Ovary (tissue), 7 donors: ENCODE measurements at regions not wholly inside any gene's neighbourhood (a gene's known extent, or its start where the extent isn't known, plus 50 kb on each side); places are given as distances from the start of the nearest gene placed in this dataset.
A peak's percentile ranks its signal among the peaks of the same experiment; 100 is the strongest.

Experiments
- DNase-seq, 5 donors: peaks; one replicate each; pipeline ENCODE4 v3.0.0-alpha.2; 2019 to 2020
- H3K27ac ChIP-seq, 2 donors: fragments of 200-600 bp; one replicate each; pipeline versions ENCODE4 v1.5.1 to v1.8.0; 2019 to 2022
- H3K27me3 ChIP-seq: fragments of 200-600 bp; one replicate; pipeline ENCODE4 v1.8.0; 2022
- H3K36me3 ChIP-seq: fragments of 200-600 bp; sonication (generic); one replicate; pipeline ENCODE4 v1.5.1; 2019
- H3K4me1 ChIP-seq: one replicate; pipeline ENCODE4 v1.8.1; 2013; ENCODE audit warnings: mild to moderate bottlenecking, moderate library complexity; ENCODE audit not compliant: insufficient read depth
- H3K4me3 ChIP-seq: fragments of 200-600 bp; sonication (generic); one replicate; pipeline ENCODE4 v1.5.1; 2017
- H3K9me3 ChIP-seq, 2 donors: fragments of 200-600 bp in 1 of 2; sonication (generic) in 1 of 2; one replicate each; pipeline versions ENCODE4 v1.5.1 to v1.8.1; 2013 to 2019; ENCODE audit warnings: mild to moderate bottlenecking in 1 of 2, moderate library complexity in 1 of 2
- EP300 ChIP-seq: sonication (generic); formaldehyde crosslinking; IDR thresholded peaks from one replicate; pipeline ENCODE4 v1.6.1; 2017; ENCODE audit warnings: antibody characterized with exemption
- POLR2A ChIP-seq: fragments of 450-650 bp; IDR thresholded peaks from one replicate; pipeline ENCODE4 v1.6.1; 2017; ENCODE audit warnings: antibody characterized with exemption, mild to moderate bottlenecking, moderate library complexity
- WGBS, 3 donors: extraction: QIAGEN DNeasy Blood & Tissue Kit in 1 of 3; methylation state at CpG; one replicate each; pipeline versions ENCODE4 v1.1.5 to v1.1.7; 2013 to 2017; 5-methylcytosine and 5-hydroxymethylcytosine counted together
- intact Hi-C, 4 donors: fragments of 100-400 bp; cut with DNase I; formaldehyde crosslinking; loops; one replicate each; pipeline versions ENCODE4 v1.11.0 to v1.15.1; 2022 to 2023
- TF ChIP-seq, protein P1 (sequence below), 3 donors: fragments of 450-650 bp in 2 of 3; fragments of 200-600 bp in 1 of 3; IDR thresholded peaks; one replicate each; pipeline versions ENCODE4 v1.5.1 to v1.8.0; 2016 to 2022; ENCODE audit warnings: antibody characterized with exemption in 3 of 3, mild to moderate bottlenecking in 1 of 3
- donor health status: DM: no; HTN: no; CAD: no; lungs with moderate emphysema.
- donor health status: DM: no; HTN: no; CAD: no.
- donor health status: Bipolar disorder and iron deficiency.
- donor health status: DM: no; HTN: no; CAD: no.
- donor health status: DM: yes; HTN: yes; CAD: no.

- TF ChIP-seq EP300 = no peak
- TF ChIP-seq POLR2A = no peak
- TF ChIP-seq, protein P1, sequence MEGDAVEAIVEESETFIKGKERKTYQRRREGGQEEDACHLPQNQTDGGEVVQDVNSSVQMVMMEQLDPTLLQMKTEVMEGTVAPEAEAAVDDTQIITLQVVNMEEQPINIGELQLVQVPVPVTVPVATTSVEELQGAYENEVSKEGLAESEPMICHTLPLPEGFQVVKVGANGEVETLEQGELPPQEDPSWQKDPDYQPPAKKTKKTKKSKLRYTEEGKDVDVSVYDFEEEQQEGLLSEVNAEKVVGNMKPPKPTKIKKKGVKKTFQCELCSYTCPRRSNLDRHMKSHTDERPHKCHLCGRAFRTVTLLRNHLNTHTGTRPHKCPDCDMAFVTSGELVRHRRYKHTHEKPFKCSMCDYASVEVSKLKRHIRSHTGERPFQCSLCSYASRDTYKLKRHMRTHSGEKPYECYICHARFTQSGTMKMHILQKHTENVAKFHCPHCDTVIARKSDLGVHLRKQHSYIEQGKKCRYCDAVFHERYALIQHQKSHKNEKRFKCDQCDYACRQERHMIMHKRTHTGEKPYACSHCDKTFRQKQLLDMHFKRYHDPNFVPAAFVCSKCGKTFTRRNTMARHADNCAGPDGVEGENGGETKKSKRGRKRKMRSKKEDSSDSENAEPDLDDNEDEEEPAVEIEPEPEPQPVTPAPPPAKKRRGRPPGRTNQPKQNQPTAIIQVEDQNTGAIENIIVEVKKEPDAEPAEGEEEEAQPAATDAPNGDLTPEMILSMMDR (IDR thresholded peaks at IDR 0.05) = no peak
- 50 to 58% (median 50%) methylated on average over 14 of the region's 14 CpGs for WGBS, 3 donors
- Histone ChIP-seq H3K36me3 (no peaks in the 10 kb centered on the region), H3K27me3 (no peaks in the 10 kb centered on the region), H3K9me3 (no peaks in the 10 kb centered on the region), H3K27ac (no peak overlapping the region), H3K4me3 (no peak overlapping the region), H3K4me1 (no peaks in the 10 kb centered on the region)
- DNase-seq = peak; percentile 53 to 75 (median 63)
- intact Hi-C loops = no loop called here
Measured at GRCh38 chr6:142542704-142543233, 241.0 kb downstream of the ADGRG6 start.

DNA sequence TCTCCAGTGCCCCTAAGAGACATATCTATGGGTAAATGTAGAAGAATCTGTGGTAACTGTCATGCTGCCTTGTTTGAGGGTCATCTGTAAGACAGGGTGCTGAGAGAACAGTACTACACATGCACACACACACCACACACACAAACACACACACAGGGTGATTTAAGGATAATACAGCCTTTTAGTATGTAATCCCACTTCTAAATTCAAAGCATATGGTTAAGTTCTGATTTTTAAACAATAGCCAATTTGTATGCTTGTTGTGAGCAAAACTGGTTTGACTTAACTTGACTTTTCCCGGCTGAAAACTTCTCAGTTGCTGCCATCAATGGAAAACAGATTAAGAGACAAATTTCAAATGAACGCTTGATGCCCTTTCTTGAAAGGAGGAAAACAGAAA is 241.8 kb downstream of the ADGRG6 start:
- no peaks in the 10 kb centered on the region for H3K9me3 ChIP-seq
- no peak overlapping the region for H3K4me3 ChIP-seq
- H3K27me3 ChIP-seq = no peaks in the 10 kb centered on the region
- H3K36me3 ChIP-seq = no peaks in the 10 kb centered on the region
- intact Hi-C loops = no loop called here
- no peak overlapping the region for H3K27ac ChIP-seq
- 61 to 85% (median 69%) methylated on average over 2 of the region's 2 CpGs for WGBS, 3 donors
- no peaks in the 10 kb centered on the region for H3K4me1 ChIP-seq
- no peak for DNase-seq
- TF ChIP-seq, protein P1 (IDR thresholded peaks at IDR 0.05) = no peak

DNA sequence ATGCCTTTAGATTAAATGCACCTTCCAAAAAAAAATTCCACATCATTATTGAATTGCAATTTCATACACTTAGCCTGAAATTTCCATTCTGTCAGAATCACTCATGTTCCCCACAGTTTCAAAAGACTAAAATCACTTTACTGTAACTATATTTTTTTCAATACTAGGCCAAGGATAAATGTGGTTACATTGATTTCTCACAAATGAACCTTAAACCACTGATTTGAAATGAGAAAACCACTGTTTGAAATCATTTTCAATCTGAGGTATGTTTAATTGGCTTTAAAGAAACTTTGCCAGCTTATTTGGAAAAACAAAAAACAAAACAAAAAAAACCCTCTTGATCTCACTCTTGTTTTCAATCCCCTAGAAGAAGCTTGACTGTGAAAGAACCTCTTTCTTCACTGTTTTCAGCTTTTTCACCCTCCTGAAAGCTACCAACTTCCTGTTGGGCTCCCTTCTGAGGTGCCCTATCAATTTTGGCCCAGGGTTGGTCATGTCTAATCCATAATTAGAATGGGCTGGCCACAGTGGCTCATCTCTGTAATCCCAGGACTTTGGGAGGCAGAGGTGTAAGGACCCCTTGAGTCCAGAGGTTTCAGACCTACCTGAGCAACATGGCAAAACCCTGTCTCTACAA is 242.5 kb downstream of the ADGRG6 start:
- Histone ChIP-seq H3K4me1 (no peaks in the 10 kb centered on the region), H3K36me3 (no peaks in the 10 kb centered on the region), H3K9me3 (no peaks in the 10 kb centered on the region), H3K27me3 (no peaks in the 10 kb centered on the region), H3K27ac (no peak overlapping the region), H3K4me3 (no peak overlapping the region)
- TF ChIP-seq, protein P1 (IDR thresholded peaks at IDR 0.05) = no peak
- no peak for TF ChIP-seq POLR2A
- no peak for TF ChIP-seq EP300
- intact Hi-C loops = no loop called here
- DNase-seq = no peak

GRCh38 chr6:142545147-142545546 is 243.3 kb downstream of the ADGRG6 start:
- DNase-seq = no peak
- H3K27ac ChIP-seq = no peak overlapping the region
- TF ChIP-seq POLR2A = no peak
- TF ChIP-seq, protein P1 (IDR thresholded peaks at IDR 0.05) = no peak
- TF ChIP-seq EP300 = no peak
- H3K36me3 ChIP-seq = no peaks in the 10 kb centered on the region
- intact Hi-C loops = no loop called here
- no peaks in the 10 kb centered on the region for H3K9me3 ChIP-seq
- WGBS, 3 donors = 82 to 86% (median 84%) methylated on average over 4 of the region's 4 CpGs
- H3K27me3 ChIP-seq = no peaks in the 10 kb centered on the region
- no peak overlapping the region for H3K4me3 ChIP-seq
- H3K4me1 ChIP-seq = no peaks in the 10 kb centered on the region
